ENCODE measurements at regions not wholly inside any gene's neighbourhood (a gene's known extent, or its start where the extent isn't known, plus 50 kb on each side); places are given as distances from the start of the nearest gene placed in this dataset.

- no peak for ATAC-seq
- POLR2A ChIA-PET = no interaction called here
- Histone ChIP-seq H3K27me3 (ENCODE audit: insufficient read depth, low read length) (0 out of 2 replicates have a peak, but pooled peaks cover 5% of the 10 kb centered on the region), H3K4me3 (replicated peaks in 1 of 2; ENCODE audit: low read depth in 1 of 2, low read length in 2 of 2) (no peak overlapping the region), H3K4me2 (ENCODE audit: low read length) (no peak overlapping the region), H2AFZ (ENCODE audit: low read depth, low read length, poor library complexity, severe bottlenecking) (no peak overlapping the region), H3K36me3 (ENCODE audit: control insufficient read depth in 1 of 2, insufficient read depth in 2 of 2, low read length in 2 of 2) (no peaks in the 10 kb centered on the region), H3K4me1 (ENCODE audit: control insufficient read depth in 1 of 2, insufficient read depth in 2 of 2, low read length in 2 of 2) (no peaks in the 10 kb centered on the region), H3K27ac (ENCODE audit: low read depth, low read length) (no peak overlapping the region), H3K9me3 (ENCODE audit: control insufficient read depth in 1 of 2, insufficient read depth in 1 of 2, low read depth in 1 of 2, low read length in 2 of 2) (no peaks in the 10 kb centered on the region), H3K79me2 (ENCODE audit: insufficient read depth, low read length) (no peaks in the 10 kb centered on the region), H3K9ac (ENCODE audit: low read length) (no peak overlapping the region), H4K20me1 (ENCODE audit: insufficient read depth) (no peaks in the 10 kb centered on the region), H3K9me2 (ENCODE audit: insufficient read depth) (no peaks in the 10 kb centered on the region)
- CTCF ChIA-PET = no interaction called here
- TF ChIP-seq FOSL1 (IDR thresholded peaks at IDR 0.05; ENCODE audit: low read depth) (no peak), SIN3A (IDR thresholded peaks at IDR 0.05; ENCODE audit: low read depth) (no peak)
- BruUV-seq (replicated peaks) = no TSS peak
- intact Hi-C loops (cut with micrococcal nuclease) = no loop called here
- RAD21 ChIA-PET (ENCODE audit: low non-redundant PET in 1 of 2, low total read pairs in 2 of 2, uncharacterized antibody in 2 of 2, unreplicated experiment in 2 of 2) = no interaction called here
- no peak for DNase-seq (ENCODE audit: low read depth, low spot score)
These were observed 456.2 kb upstream of the CDH5 start for GRCh38 chr16:65910291-65910690.

GRCh38 chr16:65909310-65910050 is 457.0 kb upstream of the CDH5 start:
- Histone ChIP-seq H3K4me2 (ENCODE audit: low read length) (no peak overlapping the region), H3K9ac (ENCODE audit: low read length) (no peak overlapping the region), H3K79me2 (ENCODE audit: insufficient read depth, low read length) (no peaks in the 10 kb centered on the region), H4K20me1 (ENCODE audit: insufficient read depth) (no peaks in the 10 kb centered on the region), H3K4me1 (ENCODE audit: control insufficient read depth in 1 of 2, insufficient read depth in 2 of 2, low read length in 2 of 2) (no peaks in the 10 kb centered on the region), H3K36me3 (ENCODE audit: control insufficient read depth in 1 of 2, insufficient read depth in 2 of 2, low read length in 2 of 2) (no peaks in the 10 kb centered on the region), H3K4me3 (replicated peaks in 1 of 2; ENCODE audit: low read depth in 1 of 2, low read length in 2 of 2) (no peak overlapping the region), H3K9me3 (ENCODE audit: control insufficient read depth in 1 of 2, insufficient read depth in 1 of 2, low read depth in 1 of 2, low read length in 2 of 2) (no peaks in the 10 kb centered on the region), H3K27me3 (ENCODE audit: insufficient read depth, low read length) (peaks cover 5% of the 10 kb centered on the region; the same call in 1 of the 2 replicates), H3K9me2 (ENCODE audit: insufficient read depth) (no peaks in the 10 kb centered on the region), H2AFZ (ENCODE audit: low read depth, low read length, poor library complexity, severe bottlenecking) (no peak overlapping the region), H3K27ac (ENCODE audit: low read depth, low read length) (no peak overlapping the region)
- ATAC-seq (no peak), DNase-seq (ENCODE audit: low read depth, low spot score) (no peak)
- RAD21 ChIA-PET (ENCODE audit: low non-redundant PET in 1 of 2, low total read pairs in 2 of 2, uncharacterized antibody in 2 of 2, unreplicated experiment in 2 of 2) = no interaction called here
- BruUV-seq (replicated peaks) = no TSS peak
- intact Hi-C loops (cut with micrococcal nuclease) = no loop called here
- CTCF ChIA-PET = no interaction called here
- POLR2A ChIA-PET = no interaction called here
- TF ChIP-seq ZBTB33 (IDR thresholded peaks at IDR 0.05; ENCODE audit: extremely low read depth, insufficient replicate concordance, low read length) = no peak
- TF ChIP-seq EGR1 (IDR thresholded peaks at IDR 0.05; ENCODE audit: low read depth) = no peak
- TF ChIP-seq ZFX (IDR thresholded peaks at IDR 0.05) = no peak
- TF ChIP-seq JUND (IDR thresholded peaks at IDR 0.05) = no peak
- TF ChIP-seq EZH2phosphoT487 (IDR thresholded peaks at IDR 0.05; ENCODE audit: borderline replicate concordance) = no peak
- no peak for TF ChIP-seq POLR2A (IDR thresholded peaks at IDR 0.05; ENCODE audit: borderline replicate concordance, extremely low read depth, insufficient read depth, insufficient read length)
- TF ChIP-seq CEBPB (IDR thresholded peaks at IDR 0.05; ENCODE audit: low read depth) = no peak
- no peak for TF ChIP-seq ATF3 (IDR thresholded peaks at IDR 0.05)
- TF ChIP-seq POLR2AphosphoS5 (IDR thresholded peaks at IDR 0.05; ENCODE audit: low read depth, low read length) = no peak
- TF ChIP-seq SP1 (IDR thresholded peaks at IDR 0.05; ENCODE audit: low read depth) = no peak
- no peak for TF ChIP-seq YY1 (IDR thresholded peaks at IDR 0.05; ENCODE audit: extremely low read depth, insufficient replicate concordance, low read depth, low read length)
- TF ChIP-seq CBX3 (IDR thresholded peaks at IDR 0.05; ENCODE audit: low read depth) = no peak
- no peak for TF ChIP-seq EZH2 (IDR thresholded peaks at IDR 0.05)
- no peak for TF ChIP-seq REST (IDR thresholded peaks at IDR 0.05; ENCODE audit: low read depth)
